HG02763 (cell line): ENCODE measurements at regions not wholly inside any gene's neighbourhood (a gene's known extent, or its start where the extent isn't known, plus 50 kb on each side); places are given as distances from the start of the nearest gene placed in this dataset.

ENCODE experiments used
- ATAC-seq: cut with Tn5 transposase; IDR thresholded peaks from one replicate; pipeline ENCODE4 v1.9.1; 2021; ENCODE audit warnings: mild to moderate bottlenecking, moderate library complexity; ENCODE audit not compliant: unreplicated experiment

DNA sequence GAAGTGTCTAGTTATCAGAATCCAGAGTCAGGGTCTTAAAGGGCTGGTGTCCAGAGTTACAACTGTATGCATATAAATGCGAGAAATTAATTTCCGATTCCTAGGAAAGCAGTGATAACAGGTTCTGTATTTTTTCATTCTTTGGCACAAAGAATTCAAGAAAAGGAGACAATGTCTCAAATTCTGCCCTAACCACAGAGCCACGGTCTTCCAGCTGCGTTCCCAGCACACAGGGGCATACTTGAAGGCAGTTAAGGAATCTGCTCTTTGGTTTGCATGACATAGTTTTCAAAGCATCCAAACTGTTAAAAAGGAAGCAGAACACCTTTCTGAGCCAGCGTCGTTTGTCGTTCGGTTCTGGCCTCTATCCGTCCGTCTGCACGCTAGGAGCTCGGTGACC is 416.9 kb upstream of the MKI67 start:
- ATAC-seq, result no peak

DNA sequence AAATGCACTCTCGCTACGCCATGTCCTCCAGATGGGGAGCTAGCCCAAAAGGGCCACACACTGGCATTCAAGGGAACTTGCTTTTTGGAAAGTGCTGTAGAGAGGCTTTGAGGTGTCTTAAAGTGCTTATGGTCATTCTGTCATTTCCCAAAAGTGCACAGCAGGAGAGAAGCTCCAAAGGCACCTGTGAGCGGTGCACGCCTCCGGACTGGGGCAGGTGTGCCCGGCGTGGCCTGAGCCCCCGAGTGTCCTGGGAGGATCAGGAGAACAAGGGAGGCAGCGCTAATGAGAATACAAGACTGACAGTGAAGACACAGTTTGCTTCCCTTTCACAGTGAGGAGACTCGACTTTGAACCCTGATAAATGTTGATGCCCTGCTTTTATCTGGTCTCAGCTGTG is 419.0 kb upstream of the MKI67 start:
- no peak for ATAC-seq

DNA sequence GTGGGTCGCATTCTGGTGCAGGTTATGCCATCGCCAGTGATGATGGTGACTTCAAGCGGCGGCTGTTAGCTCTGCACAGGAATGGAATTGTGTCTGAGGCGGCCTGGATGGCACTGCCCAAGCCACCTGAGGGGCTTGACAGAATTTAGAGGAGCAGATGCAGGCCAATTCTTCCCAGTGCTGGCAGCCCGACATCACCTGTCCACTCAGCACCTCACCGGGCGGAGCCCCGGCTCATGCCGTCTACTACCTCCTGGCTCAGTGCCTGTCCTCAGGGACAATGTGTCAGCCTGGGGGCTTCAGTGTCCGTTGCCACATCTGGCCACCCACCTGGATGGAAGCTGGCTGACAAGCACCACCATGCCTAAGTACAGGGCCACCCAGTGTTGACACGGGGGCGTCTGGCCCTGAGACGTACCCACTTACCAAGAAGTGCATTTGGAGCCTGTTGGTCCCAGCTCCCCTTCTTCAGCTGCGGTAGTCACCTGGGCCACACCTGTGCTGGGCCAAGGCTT is 420.5 kb upstream of the MKI67 start:
- no peak for ATAC-seq

DNA sequence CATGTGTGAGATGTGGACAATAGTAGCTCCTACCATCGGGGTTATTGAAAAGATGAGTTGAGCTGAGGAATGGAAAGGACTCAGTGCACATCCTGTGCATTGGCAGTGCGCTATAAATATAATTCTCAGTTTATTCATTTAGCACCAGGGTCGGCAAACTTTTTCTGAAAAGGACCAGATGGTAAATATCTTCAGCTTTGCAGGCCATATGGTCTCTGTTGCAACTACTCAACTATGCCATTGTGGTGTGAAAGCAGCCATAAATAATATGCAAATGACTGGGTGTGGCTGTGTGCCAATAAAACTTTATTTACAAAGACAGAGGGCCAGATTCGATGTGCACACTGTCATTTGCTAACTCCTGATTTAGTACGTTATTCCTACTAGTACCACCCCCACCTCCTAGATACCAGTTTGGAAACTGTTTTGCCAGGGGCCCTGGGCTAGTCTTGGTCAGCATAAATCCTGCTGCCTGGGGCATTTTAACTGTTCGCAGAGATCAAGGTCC is 422.9 kb upstream of the MKI67 start:
- ATAC-seq, result no peak

DNA sequence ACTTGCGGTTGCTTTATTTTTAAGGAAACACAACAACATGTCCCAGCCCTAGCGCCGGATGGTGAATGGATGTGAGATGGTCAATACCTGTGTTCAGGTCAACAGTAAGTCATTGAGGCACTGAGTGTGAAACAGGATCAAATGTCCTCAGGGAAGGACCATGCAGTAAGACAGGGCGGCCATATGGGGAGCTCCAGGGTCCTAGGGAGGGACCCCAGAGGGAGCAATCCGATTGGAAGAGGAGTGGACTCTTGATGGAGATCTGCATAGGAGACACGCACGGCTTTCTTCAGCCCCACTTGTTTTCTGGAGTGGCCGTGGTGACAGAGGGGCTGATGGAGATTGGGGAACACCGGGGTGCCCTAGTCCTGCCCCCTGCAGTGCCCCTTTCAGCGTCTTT is 423.8 kb upstream of the MKI67 start:
- ATAC-seq, result no peak

DNA sequence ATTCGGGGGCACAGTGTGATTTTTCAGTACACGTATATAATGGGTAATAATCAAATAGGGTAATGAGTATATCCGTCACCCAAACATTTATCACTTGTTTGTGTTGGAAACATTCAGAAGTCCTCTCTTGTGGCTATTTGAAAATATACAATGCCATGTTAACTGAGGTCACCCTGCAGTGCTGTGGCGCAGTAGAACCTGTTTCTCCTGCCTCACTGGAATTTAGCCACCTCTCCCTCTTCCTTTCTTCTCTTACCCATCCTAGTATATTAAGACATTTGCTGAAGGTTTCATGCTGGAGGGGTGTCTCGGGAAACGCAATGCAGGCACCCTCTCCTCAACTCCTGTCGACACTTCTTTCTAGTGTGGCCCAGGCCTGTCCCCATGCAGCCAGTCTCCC is 425.3 kb upstream of the MKI67 start:
- no peak for ATAC-seq

DNA sequence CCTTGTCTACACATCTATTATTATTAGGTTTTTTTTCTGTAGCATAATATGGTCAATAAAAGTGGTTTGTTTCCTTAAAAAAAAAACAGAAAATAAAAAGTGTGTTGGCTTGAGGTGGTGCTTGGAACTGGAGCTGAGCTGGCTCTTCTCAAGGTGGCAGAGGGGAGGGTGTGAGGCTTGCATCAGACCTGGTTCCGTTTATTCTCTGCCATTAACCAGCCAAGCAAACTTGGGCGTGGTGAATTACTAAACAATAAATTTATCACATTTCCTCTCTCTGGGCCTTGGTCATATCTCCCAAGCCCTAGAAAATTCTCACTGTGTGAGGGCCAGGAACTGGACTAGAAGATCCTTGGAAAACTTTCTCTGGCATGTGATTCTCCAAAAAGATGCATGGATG is 427.5 kb upstream of the MKI67 start:
- no peak for ATAC-seq

DNA sequence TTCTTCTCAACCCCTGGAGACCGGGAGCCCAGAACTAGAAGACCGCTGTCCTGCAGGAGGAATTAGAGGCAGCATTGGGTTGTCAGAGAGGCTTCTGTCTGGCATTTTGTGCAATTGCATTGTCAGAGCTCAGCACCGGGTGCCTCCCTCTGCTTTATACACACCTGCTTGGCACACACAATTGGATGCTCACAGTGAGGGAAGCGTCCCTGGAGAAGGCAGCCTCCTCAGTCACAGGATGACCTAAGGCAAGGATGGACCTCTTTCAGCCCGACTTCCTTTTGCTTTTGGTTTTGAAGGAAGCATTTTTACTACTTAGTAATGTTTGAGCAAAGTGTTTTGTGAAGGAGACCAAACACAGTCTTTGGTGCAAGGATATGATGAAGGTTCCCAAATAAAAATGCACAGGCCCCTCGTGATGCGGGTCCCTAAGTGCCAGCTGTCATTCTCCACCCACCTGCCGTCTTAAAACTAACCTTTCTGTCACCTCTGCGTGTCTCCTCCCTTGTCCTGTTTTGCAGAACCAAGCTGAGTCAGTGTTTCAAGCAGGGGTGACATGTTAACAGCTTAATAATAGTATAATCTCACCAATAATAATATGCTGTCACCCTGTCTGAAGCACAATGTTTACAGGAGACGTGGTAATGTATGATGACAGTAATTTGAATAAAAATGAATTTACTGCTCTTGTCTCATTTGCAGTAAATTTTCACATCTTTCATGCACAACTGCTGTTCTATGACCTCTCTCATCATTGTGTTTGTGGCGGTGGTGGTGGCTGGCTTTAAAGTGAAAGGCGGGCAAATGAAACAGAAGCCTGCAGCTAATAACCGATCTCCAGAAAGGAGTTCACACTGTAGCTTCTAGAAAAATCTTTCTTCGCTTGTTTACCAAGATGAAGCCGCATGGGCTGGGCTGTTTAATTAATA is 430.2 kb upstream of the MKI67 start:
- ATAC-seq, result no peak

DNA sequence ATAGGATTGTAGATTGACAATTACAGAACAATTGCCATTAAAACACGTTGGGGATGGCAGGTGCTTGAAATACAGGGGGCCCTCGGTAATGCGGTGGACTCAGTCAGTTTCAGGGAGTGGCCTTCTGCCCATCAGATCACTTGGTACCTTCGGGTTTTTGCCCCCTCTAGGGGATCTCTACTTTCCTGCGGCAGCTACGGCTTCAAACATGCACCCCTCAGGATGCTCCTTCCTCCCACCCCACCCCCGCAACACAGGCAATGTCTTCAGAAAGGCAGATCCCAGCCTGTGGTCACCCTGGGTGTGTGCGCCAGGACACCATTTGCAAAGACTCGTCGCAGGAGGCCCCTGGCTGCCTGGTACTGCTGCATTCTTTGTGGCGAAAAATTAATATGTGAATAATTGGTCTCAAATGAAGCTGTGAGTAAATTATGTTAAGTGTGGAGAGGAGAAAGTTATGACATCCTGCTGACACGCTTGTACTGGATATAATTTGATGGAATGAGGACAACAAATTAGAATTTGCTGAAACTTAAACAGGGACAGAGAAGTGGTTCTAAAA is 431.0 kb upstream of the MKI67 start:
- ATAC-seq, result no peak

DNA sequence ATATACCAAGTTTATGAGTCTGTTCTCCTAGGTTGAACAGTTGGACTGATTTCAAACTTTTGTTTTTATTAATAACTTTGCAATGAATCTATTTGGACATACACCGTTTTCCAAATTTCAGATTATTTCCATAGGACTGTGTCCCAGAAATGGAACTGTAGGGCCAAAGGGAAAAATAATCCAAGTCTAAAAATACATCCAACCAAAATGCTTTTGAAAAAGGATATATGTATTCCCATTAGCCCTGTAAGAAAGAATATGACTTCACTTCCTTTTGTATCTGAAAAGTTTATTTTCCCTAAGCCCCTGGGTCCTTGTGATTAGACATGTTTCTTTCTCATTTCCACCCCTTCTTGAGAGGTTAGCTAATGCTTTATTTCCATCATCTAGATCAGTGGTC is 434.2 kb upstream of the MKI67 start:
- ATAC-seq, result no peak

DNA sequence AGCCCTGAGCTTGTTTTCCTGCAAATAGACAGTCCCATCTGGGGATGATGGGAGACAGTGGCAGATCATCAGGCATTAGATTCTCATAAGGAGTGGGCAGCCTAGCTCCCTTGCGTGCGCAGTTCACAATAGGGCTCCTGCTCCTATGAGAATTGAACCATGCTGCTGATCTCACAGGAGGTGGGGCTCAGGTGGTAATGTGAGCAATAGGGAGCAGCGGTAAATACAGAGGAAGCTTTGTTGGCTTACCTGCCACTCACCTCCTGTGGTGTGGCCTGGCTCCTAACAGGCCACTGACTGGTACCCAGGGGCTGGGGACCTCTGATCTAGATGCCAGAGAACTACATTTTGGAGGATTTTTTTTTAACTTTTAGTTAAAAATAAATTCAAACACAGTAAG is 434.8 kb upstream of the MKI67 start:
- ATAC-seq, result no peak

DNA sequence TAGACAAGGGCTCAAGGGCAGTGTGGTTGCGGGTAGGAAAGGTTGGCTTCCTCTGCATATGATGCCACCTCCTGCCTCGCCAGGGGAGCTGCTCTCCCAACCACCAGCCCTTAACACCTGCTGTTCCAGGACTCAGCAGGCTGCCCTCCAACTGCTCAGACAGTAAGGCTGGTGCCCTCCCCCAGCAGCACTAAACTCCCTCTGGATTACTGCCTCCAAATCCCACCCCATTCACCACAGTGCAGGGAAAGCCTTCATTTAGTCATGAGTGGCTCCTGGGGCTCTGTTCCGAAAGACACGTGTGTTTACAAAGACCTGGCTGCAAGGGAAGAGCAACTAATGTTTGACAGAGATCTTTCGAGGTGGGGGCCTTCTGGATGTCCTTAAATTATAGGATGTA is 437.2 kb upstream of the MKI67 start:
- no peak for ATAC-seq

DNA sequence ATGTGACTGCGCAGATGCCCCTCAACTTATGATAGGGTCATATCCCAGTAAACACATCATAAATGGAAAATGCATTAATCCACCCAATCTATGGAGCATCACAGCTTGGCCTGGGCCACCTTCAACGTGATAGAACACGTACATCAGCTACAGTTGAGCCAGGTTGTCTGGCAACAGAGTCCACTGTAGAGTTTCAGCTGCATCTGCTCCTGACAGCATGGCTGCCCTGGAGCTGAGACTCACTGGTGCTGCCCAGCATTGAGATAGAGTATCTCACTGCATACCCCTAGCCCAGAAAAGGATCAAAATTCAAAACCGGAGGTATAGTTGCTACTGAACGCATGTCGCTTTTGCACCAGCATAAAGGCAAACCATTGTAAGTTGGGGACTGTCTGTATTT is 437.7 kb upstream of the MKI67 start:
- no peak for ATAC-seq

DNA sequence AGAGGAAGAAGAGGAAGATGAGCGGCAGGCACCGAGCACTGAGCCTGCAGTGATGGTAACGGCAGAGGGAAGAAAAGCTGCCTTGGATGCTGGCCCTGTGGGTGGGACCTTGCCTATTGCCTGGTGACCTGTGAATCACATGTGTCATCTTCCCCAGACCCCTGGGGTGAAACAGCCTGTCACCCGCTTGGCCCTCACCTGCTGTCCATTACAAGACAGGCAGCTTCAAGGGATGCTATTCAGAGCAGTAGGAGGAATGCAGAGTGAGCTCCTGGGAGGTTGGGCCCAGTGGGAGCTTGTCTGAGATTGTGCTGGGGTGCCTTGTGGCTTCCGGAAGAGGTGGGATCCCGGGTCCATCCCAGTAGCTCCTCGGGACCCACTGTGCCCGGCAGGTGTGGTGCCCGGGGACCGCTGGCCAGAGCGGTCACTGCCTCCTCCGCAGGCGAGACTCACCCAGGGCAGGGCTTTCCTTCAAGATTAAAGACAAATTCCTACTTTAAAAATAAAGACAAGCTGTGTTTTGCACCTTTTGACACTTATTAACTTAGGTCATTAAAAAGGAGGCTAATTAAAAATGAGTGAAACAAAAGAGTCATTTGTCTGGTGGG is 440.2 kb upstream of the MKI67 start:
- no peak for ATAC-seq

DNA sequence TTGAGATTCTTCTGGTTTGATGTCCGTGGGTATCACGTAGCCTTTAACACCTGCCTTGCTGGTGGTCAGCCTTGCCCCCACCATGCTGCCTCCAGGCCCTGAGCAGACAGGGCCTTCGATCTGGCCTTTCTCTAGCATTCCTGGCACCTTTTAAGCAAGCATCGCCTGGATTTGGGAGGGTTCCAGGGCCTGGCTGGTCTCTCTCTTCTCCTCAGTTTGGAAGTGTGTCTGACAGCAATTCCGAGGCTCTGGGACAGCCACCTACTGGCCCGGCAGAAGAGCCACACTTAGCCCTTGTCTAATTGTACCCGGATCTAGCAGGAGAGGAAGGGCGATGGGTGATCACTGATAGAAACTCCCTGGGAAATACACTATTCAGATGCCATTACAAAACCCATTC is 441.3 kb upstream of the MKI67 start:
- no peak for ATAC-seq

DNA sequence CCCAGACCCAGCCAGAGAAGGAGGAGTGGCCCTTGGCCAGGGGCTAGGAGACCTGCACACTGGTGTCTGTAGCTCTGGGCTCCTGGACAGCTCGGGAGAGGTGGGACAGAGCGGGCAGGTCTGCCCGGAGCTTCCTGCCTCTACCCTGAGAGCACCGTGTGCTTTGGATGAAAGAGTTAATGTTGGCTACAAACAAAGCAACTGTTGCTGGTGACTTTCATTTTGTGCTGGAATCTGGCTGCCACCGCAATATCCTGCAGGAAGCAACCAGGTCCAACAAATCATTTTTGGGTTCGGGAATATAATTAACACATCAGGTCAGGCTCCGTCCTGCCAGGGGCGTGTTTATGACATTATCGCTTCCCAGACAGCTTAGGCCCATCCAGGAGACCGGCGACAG is 441.8 kb upstream of the MKI67 start:
- ATAC-seq, result no peak

DNA sequence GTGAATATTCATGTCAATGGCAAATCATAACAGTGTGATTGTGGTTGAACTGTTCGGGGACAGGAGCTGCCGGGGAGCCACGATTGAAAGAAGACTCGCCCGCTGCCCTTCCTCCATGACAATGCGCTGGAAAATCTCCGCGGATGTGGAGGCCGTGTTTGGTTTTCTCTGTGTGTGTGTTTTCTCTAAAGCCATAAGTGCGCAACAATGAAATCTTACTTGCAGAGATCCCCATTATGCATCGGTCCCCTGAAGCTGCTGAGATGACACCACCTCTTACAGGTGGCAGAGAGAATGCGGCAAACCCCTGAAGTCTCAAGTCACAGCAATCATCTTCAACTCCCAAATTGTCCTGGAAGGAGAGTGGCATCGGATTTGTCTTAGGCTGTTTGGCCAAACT is 442.3 kb upstream of the MKI67 start:
- no peak for ATAC-seq

DNA sequence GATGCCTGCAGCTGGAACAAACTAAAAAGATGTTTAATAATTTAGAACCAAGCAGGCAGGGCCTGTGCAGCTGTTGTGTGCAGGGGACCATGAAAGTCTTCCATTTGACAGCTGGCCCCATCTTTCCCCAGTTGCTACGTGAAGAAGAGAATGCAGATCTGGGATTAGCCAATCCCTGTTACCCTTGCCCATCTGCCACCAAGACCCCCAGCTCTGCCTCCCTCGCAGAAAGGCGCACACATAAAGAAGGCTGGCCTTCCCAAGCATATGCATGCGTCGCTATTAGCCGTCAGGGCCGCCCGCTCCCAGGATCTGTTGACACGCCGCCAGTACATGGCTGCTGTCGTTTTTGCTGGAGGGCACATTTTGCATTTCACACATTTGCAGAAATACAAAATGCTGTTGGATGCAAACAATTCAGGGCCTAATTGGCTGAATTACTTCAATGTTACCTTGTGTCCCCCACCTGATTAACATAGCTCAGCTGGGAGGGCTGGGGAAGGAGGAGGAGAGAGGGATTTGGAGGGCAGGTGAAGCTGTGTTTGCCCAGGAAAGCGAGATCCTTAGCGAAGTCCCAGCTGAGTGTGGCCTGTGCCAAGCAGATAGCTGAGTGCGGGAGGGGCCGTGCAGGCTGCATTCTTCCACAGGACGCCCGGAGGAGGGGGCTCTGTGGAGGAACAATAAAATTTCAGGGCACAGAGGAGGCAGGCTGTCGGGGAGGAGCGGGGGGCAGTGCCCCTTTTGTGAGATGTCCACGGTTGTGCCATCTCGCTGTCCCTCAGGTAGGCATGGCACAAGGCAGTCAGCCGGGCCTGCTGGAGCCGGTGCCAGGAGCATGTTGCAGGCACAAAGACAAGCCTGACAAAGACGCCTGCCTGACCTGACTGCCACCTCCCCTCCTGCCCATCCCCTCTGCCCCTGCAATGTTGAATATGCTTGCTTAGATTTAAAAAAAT is 443.0 kb upstream of the MKI67 start:
- ATAC-seq, result no peak

DNA sequence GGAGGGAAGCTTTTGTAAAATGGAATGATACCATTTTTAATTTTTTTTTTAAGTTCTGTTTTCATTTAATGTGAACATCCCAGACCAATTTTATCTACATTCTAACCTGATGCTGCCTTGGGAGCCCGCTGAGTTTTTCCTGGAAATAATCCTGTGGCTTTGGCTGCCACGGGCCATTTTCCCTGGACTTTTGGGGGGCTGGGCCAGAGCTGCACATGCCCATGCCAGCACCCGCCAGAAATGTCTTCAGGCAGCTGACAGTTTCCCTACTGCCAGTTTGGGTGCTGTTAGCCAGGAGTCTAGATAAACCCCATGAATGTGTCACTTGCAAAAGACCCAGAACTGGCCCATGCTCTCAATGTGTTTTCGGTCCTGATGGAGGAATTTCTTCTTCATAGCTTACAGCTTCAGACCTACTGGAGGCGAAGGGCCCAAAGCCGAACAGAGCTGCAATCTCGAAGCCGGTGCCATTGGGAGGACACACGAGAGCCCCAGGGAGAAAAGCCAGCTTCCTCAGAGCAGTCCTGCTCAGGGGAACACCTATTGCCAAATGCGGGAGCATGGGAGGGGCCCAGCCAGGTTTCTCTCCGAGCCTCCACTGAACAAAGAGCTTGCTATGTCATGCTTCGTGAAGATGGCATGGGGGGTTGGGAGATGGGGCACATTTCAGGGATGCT is 444.2 kb upstream of the MKI67 start:
- no peak for ATAC-seq

DNA sequence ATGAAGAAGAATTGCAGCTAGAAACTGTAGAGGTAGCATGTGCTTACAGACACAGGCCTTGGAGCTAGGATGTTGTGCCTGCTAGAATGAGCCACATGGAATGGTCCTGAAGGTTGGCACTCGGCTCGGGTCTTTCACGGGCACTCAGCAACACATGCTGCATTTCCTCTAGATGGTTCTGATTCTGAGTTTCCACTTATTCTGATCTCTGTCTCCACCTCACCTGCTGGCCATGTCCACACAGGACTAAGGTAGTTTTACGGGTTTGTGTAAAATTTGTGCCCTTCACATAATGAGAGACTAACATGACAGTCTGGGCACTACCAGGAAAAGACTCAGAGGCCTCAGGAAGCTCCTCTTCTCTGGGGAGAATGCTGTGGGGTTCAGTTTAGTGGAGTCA is 444.8 kb upstream of the MKI67 start:
- no peak for ATAC-seq
